IMR-90 (cell line): ENCODE measurements at regions not wholly inside any gene's neighbourhood (a gene's known extent, or its start where the extent isn't known, plus 50 kb on each side); places are given as distances from the start of the nearest gene placed in this dataset.

Experiments used
- ATAC-seq: fragments of 200-7000 bp; cut with Tn5 transposase; 2 replicates; pipeline ENCODE4 v1.9.1; 2020; ENCODE audit warnings: low read depth, mild to moderate bottlenecking, moderate library complexity
- BruUV-seq: library from RNA; stranded (reverse); fragments of 400-500 nt; replicated peaks from 2 replicates; lab custom pipeline; 2021; lab: Mats Ljungman, UMichigan
- CTCF ChIA-PET: fragments of 300-600 bp; formaldehyde crosslinking; extraction: SDS; loops from one replicate; lab custom pipeline; 2021; ENCODE audit warnings: antibody characterized with exemption; lab: Yijun Ruan, JAX
- POLR2A ChIA-PET: fragments of 300-600 bp; sonication (Branson Sonifier 250); formaldehyde crosslinking; loops from one replicate; lab custom pipeline; 2022; ENCODE audit warnings: antibody characterized with exemption; ENCODE audit not compliant: unreplicated experiment; lab: Charles Lee
- DNase-seq: peaks from one replicate; pipeline ENCODE4 v3.0.0; 2013
- H2AFZ ChIP-seq: replicated peaks from 2 replicates; pipeline ENCODE3; 2013; ENCODE audit warnings: low read length, mild to moderate bottlenecking; ENCODE audit not compliant: poor library complexity
- H2AK5ac ChIP-seq: 2 replicates; pipeline ENCODE4 v1.6.1; 2013; ENCODE audit warnings: low read depth, low read length, inconsistent platforms
- H2AK9ac ChIP-seq: replicated peaks from 2 replicates; pipeline ENCODE3; 2013; ENCODE audit warnings: mild to moderate bottlenecking, low read depth, low read length, moderate library complexity; ENCODE audit not compliant: poor library complexity
- H2BK120ac ChIP-seq: 2 replicates; pipeline ENCODE4 v1.6.1; 2013; ENCODE audit warnings: low read depth, low read length, inconsistent platforms
- H2BK15ac ChIP-seq: 3 replicates; pipeline ENCODE4 v1.6.1; 2013; ENCODE audit warnings: low read depth, low read length, inconsistent platforms
- H2BK20ac ChIP-seq: 2 replicates; pipeline ENCODE4 v1.6.1; 2013; ENCODE audit warnings: low read depth, mild to moderate bottlenecking, inconsistent platforms, low read length, moderate library complexity
- H2BK5ac ChIP-seq: 2 replicates; pipeline ENCODE4 v1.6.1; 2013; ENCODE audit warnings: mild to moderate bottlenecking, low read depth, low read length, inconsistent platforms; ENCODE audit not compliant: poor library complexity, severe bottlenecking
- H3K14ac ChIP-seq: replicated peaks from 2 replicates; pipeline ENCODE4 v1.6.1; 2013; ENCODE audit warnings: low read depth, low read length, inconsistent platforms
- H3K18ac ChIP-seq: 2 replicates; pipeline ENCODE4 v1.6.1; 2013; ENCODE audit warnings: low read depth, low read length, control low read depth
- H3K23ac ChIP-seq: 2 replicates; pipeline ENCODE4 v1.6.1; 2013; ENCODE audit warnings: low read depth, low read length, inconsistent platforms
- H3K27ac ChIP-seq: 2 replicates; pipeline ENCODE4 v1.5.1; 2013; ENCODE audit warnings: mild to moderate bottlenecking, control low read depth, low read length; ENCODE audit not compliant: insufficient read depth
- H3K27me3 ChIP-seq: 2 replicates; pipeline ENCODE4 v1.6.1; 2013; ENCODE audit warnings: low read length; ENCODE audit not compliant: control insufficient read depth, insufficient read depth
- H3K36me3 ChIP-seq: 2 replicates; pipeline ENCODE4 v1.6.1; 2013; ENCODE audit warnings: low read length, mixed read lengths; ENCODE audit not compliant: control insufficient read depth, insufficient read depth
- H3K4ac ChIP-seq: 2 replicates; pipeline ENCODE4 v1.6.1; 2013; ENCODE audit warnings: low read depth, low read length, inconsistent platforms
- H3K4me1 ChIP-seq: 2 replicates; pipeline ENCODE4 v1.6.1; 2013; ENCODE audit warnings: low read length, mixed read lengths; ENCODE audit not compliant: control insufficient read depth, insufficient read depth
- H3K4me2 ChIP-seq: 2 replicates; pipeline ENCODE4 v1.6.1; 2013; ENCODE audit warnings: low read depth, mild to moderate bottlenecking, control low read depth, low read length, moderate library complexity
- H3K4me3 ChIP-seq: 2 replicates; pipeline ENCODE4 v1.5.1; 2013; ENCODE audit warnings: low read depth, mild to moderate bottlenecking, control low read depth, low read length, moderate library complexity; ENCODE audit not compliant: insufficient read depth
- H3K56ac ChIP-seq: 2 replicates; pipeline ENCODE4 v1.6.1; 2013; ENCODE audit warnings: low read length, inconsistent platforms; ENCODE audit not compliant: insufficient read depth; ENCODE audit errors: extremely low read depth
- H3K79me1 ChIP-seq, 2 experiments: 2 replicates each; pipeline ENCODE4 v1.6.1; 2013; ENCODE audit warnings: low read length in 2 of 2, inconsistent platforms in 1 of 2, low read depth in 1 of 2
- H3K9ac ChIP-seq: 2 replicates; pipeline ENCODE4 v1.6.1; 2013; ENCODE audit warnings: low read depth, low read length, control low read depth
- H3K9me1 ChIP-seq: 2 replicates; pipeline ENCODE4 v1.6.1; 2013; ENCODE audit warnings: low read length, inconsistent platforms; ENCODE audit not compliant: insufficient read depth
- H3K9me3 ChIP-seq: 2 replicates; pipeline ENCODE4 v1.6.1; 2013; ENCODE audit warnings: low read length; ENCODE audit not compliant: control insufficient read depth, insufficient read depth
- H4K20me1 ChIP-seq: 2 replicates; pipeline ENCODE4 v1.6.1; 2013; ENCODE audit warnings: low read length, inconsistent platforms; ENCODE audit not compliant: insufficient read depth
- H4K5ac ChIP-seq: 2 replicates; pipeline ENCODE4 v1.6.1; 2013; ENCODE audit warnings: mild to moderate bottlenecking, low read depth, low read length, control low read depth
- H4K8ac ChIP-seq, 2 experiments: 2 replicates each; pipeline ENCODE4 v1.6.1; 2013; ENCODE audit warnings: low read depth in 2 of 2, low read length in 2 of 2, control low read depth in 1 of 2, inconsistent platforms in 1 of 2
- H4K91ac ChIP-seq: 2 replicates; pipeline ENCODE4 v1.6.1; 2013; ENCODE audit warnings: low read depth, low read length, inconsistent platforms; ENCODE audit not compliant: insufficient read depth
- CEBPB ChIP-seq: IDR thresholded peaks from 2 replicates; pipeline ENCODE4 v1.6.1; 2012; ENCODE audit warnings: low read depth, low read length, improper control_type of control experiment
- CHD1 ChIP-seq: IDR thresholded peaks from 2 replicates; pipeline ENCODE4 v1.6.1; 2012; ENCODE audit warnings: low read depth, low read length, improper control_type of control experiment
- FOS ChIP-seq: fragments of 150-350 bp; IDR thresholded peaks from 2 replicates; pipeline ENCODE4 v1.6.1; 2016; ENCODE audit warnings: low read depth, low read length
- MAFK ChIP-seq: IDR thresholded peaks from 2 replicates; pipeline ENCODE4 v1.6.1; 2012; ENCODE audit warnings: low read depth, low read length, improper control_type of control experiment
- MAZ ChIP-seq: IDR thresholded peaks from 2 replicates; pipeline ENCODE4 v1.6.1; 2012; ENCODE audit warnings: low read depth, mild to moderate bottlenecking, low read length, improper control_type of control experiment, moderate library complexity, borderline replicate concordance
- MXI1 ChIP-seq: IDR thresholded peaks from 2 replicates; pipeline ENCODE4 v1.6.1; 2012; ENCODE audit warnings: low read depth, mild to moderate bottlenecking, low read length, moderate library complexity, borderline replicate concordance
- POLR2A ChIP-seq: IDR thresholded peaks from 2 replicates; pipeline ENCODE4 v1.6.1; 2012; ENCODE audit warnings: mild to moderate bottlenecking, low read depth, low read length
- RAD21 ChIP-seq: IDR thresholded peaks from 2 replicates; pipeline ENCODE4 v1.6.1; 2012; ENCODE audit warnings: low read length, improper control_type of control experiment
- RCOR1 ChIP-seq: IDR thresholded peaks from 2 replicates; pipeline ENCODE4 v1.6.1; 2012; ENCODE audit warnings: mild to moderate bottlenecking, low read length, improper control_type of control experiment; ENCODE audit not compliant: insufficient replicate concordance
- RFX5 ChIP-seq: IDR thresholded peaks from 2 replicates; pipeline ENCODE4 v1.8.0; 2012; ENCODE audit warnings: low read depth, mild to moderate bottlenecking, low read length, moderate library complexity
- SMC3 ChIP-seq: fragments of 150-350 bp; IDR thresholded peaks from 2 replicates; pipeline ENCODE4 v1.6.1; 2016; ENCODE audit warnings: low read depth, mild to moderate bottlenecking, antibody characterized with exemption, low read length, moderate library complexity
- WGBS, 2 experiments: methylation state at CpG; one replicate each; pipeline versions ENCODE4 v1.1.5 to v1.1.7; 2013; ENCODE audit warnings: missing lambda C conversion rate in 2 of 2; ENCODE audit not compliant: insufficient read length in 1 of 2; ENCODE audit errors: extremely low coverage in 2 of 2; 5-methylcytosine and 5-hydroxymethylcytosine counted together
- dilution Hi-C: fragments of 300-500 bp; cut with HindIII; formaldehyde crosslinking; loops from one replicate; pipeline ENCODE4 v1.14.3; 2018; ENCODE audit warnings: low sequenced_read_pairs; ENCODE audit not compliant: unreplicated experiment
- in situ Hi-C: fragments of 300-500 bp; cut with MboI; formaldehyde crosslinking; loops from 3 replicates; pipeline ENCODE4 v1.14.3; 2019; ENCODE audit warnings: low sequenced_read_pairs, inconsistent platforms, mixed read lengths
- intact Hi-C: fragments of 100-400 bp; cut with micrococcal nuclease; formaldehyde crosslinking; loops from 2 replicates; pipeline ENCODE4 v1.10.0; 2022
- TF ChIP-seq, protein P1 (sequence below): fragments of 150-350 bp; IDR thresholded peaks from 2 replicates; pipeline ENCODE4 v1.6.1; 2016; ENCODE audit warnings: low read depth, mild to moderate bottlenecking, low read length, moderate library complexity, borderline replicate concordance
- TF ChIP-seq, protein P2 (sequence below): fragments of 150-350 bp; IDR thresholded peaks from 2 replicates; pipeline ENCODE4 v1.6.1; 2017; ENCODE audit warnings: mild to moderate bottlenecking, antibody characterized with exemption, low read length, low read depth
- TF ChIP-seq, protein P3 (sequence below): conservative IDR thresholded peaks from 2 replicates; pipeline ENCODE4 v1.5.1; 2012; ENCODE audit warnings: mild to moderate bottlenecking, low read depth, low read length, improper control_type of control experiment

DNA sequence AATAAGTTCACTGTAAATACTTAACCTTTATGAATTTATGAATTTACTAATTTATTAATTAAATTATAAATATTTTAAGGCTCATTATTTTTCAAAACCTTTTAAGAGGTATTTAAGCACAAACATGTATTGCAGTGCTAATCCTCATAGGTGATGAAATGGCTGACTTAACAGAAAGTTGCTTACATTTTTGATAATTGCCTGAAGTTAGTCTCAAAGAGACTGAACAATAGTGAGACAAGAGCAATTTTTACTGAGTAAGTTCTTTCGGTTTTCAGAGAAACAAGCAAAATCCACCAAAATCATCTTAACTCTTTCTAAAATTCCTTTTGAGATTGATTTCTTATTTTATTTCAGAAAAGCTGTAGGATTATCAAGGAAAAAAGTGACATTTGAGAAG lies 137.3 kb upstream of the VGLL2 start:
- no peak overlapping the region for H3K18ac ChIP-seq
- H3K56ac ChIP-seq: no peak overlapping the region
- dilution Hi-C loops: no loop called here
- intact Hi-C loops: no loop called here
- no peaks in the 10 kb centered on the region for H3K27me3 ChIP-seq
- no peak overlapping the region for H4K8ac ChIP-seq
- ChIA-PET POLR2A (no interaction called here), CTCF (no interaction called here)
- in situ Hi-C loops: no loop called here
- no peak for TF ChIP-seq RFX5
- no peak for TF ChIP-seq MXI1
- TF ChIP-seq SMC3: no peak
- TF ChIP-seq CHD1: no peak
- TF ChIP-seq, protein P1, sequence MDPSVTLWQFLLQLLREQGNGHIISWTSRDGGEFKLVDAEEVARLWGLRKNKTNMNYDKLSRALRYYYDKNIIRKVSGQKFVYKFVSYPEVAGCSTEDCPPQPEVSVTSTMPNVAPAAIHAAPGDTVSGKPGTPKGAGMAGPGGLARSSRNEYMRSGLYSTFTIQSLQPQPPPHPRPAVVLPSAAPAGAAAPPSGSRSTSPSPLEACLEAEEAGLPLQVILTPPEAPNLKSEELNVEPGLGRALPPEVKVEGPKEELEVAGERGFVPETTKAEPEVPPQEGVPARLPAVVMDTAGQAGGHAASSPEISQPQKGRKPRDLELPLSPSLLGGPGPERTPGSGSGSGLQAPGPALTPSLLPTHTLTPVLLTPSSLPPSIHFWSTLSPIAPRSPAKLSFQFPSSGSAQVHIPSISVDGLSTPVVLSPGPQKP: no peak
- TF ChIP-seq RCOR1: no peak
- TF ChIP-seq FOS: no peak
- TF ChIP-seq, protein P2, sequence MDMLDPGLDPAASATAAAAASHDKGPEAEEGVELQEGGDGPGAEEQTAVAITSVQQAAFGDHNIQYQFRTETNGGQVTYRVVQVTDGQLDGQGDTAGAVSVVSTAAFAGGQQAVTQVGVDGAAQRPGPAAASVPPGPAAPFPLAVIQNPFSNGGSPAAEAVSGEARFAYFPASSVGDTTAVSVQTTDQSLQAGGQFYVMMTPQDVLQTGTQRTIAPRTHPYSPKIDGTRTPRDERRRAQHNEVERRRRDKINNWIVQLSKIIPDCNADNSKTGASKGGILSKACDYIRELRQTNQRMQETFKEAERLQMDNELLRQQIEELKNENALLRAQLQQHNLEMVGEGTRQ: no peak
- no peak for TF ChIP-seq RAD21
- TF ChIP-seq, protein P3, sequence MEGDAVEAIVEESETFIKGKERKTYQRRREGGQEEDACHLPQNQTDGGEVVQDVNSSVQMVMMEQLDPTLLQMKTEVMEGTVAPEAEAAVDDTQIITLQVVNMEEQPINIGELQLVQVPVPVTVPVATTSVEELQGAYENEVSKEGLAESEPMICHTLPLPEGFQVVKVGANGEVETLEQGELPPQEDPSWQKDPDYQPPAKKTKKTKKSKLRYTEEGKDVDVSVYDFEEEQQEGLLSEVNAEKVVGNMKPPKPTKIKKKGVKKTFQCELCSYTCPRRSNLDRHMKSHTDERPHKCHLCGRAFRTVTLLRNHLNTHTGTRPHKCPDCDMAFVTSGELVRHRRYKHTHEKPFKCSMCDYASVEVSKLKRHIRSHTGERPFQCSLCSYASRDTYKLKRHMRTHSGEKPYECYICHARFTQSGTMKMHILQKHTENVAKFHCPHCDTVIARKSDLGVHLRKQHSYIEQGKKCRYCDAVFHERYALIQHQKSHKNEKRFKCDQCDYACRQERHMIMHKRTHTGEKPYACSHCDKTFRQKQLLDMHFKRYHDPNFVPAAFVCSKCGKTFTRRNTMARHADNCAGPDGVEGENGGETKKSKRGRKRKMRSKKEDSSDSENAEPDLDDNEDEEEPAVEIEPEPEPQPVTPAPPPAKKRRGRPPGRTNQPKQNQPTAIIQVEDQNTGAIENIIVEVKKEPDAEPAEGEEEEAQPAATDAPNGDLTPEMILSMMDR: no peak
- TF ChIP-seq CEBPB: no peak
- TF ChIP-seq POLR2A: no peak
- TF ChIP-seq MAZ: no peak
- TF ChIP-seq MAFK: no peak
- no peak overlapping the region for H2AK9ac ChIP-seq
- H3K14ac ChIP-seq: no peak overlapping the region
- no peak overlapping the region for H3K4ac ChIP-seq
- DNase-seq (no peak), ATAC-seq (no peak)
- WGBS, 2 experiments: no CpG with 5 or more reads among the region's 1 CpG
- no TSS peak for BruUV-seq
- H3K9me3 ChIP-seq: peaks cover 2% of the 10 kb centered on the region; the same call in 1 of the 2 replicates
- H2AFZ ChIP-seq: no peak overlapping the region
- H3K23ac ChIP-seq: no peak overlapping the region
- no peaks in the 10 kb centered on the region for H3K4me1 ChIP-seq
- H3K79me1 ChIP-seq: no peaks in the 10 kb centered on the region
- H4K20me1 ChIP-seq: no peaks in the 10 kb centered on the region
- no peak overlapping the region for H3K9ac ChIP-seq
- no peak overlapping the region for H3K4me2 ChIP-seq
- no peak overlapping the region for H2BK20ac ChIP-seq
- no peak overlapping the region for H2BK15ac ChIP-seq
- no peaks in the 10 kb centered on the region for H3K36me3 ChIP-seq
- H2BK120ac ChIP-seq: no peak overlapping the region
- H2AK5ac ChIP-seq: no peak overlapping the region
- H3K9me1 ChIP-seq: no peaks in the 10 kb centered on the region
- H4K5ac ChIP-seq: no peak overlapping the region
- H3K27ac ChIP-seq: no peak overlapping the region
- no peak overlapping the region for H4K91ac ChIP-seq
- H2BK5ac ChIP-seq: no peak overlapping the region
- H3K4me3 ChIP-seq: no peak overlapping the region
